ENCODE measurements at regions not wholly inside any gene's neighbourhood (a gene's known extent, or its start where the extent isn't known, plus 50 kb on each side); places are given as distances from the start of the nearest gene placed in this dataset.

DNA sequence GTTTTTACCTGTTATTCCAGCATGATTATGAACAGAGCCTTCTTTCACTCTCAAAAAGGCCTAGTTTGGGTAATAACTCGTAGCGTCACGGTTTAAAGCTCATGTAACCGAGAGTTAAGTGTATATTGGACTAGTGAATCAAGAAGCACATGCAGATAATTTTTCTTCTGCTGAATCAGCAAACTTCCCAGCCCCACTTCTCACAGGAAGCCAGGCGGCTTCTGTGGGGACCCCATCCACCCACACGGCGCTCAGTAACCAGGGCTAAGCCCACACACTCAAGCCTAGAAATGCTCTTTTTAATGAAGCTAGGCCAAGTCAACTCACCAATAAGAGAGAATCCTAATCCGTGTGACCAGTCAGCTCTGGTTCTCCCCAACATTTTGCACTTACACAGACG lies 191.2 kb upstream of the MGMT start:
- CTCF ChIA-PET: no interaction called here
- TF ChIP-seq, protein P1, sequence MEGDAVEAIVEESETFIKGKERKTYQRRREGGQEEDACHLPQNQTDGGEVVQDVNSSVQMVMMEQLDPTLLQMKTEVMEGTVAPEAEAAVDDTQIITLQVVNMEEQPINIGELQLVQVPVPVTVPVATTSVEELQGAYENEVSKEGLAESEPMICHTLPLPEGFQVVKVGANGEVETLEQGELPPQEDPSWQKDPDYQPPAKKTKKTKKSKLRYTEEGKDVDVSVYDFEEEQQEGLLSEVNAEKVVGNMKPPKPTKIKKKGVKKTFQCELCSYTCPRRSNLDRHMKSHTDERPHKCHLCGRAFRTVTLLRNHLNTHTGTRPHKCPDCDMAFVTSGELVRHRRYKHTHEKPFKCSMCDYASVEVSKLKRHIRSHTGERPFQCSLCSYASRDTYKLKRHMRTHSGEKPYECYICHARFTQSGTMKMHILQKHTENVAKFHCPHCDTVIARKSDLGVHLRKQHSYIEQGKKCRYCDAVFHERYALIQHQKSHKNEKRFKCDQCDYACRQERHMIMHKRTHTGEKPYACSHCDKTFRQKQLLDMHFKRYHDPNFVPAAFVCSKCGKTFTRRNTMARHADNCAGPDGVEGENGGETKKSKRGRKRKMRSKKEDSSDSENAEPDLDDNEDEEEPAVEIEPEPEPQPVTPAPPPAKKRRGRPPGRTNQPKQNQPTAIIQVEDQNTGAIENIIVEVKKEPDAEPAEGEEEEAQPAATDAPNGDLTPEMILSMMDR (IDR thresholded peaks at IDR 0.05): no peak
- intact Hi-C loops (cut with micrococcal nuclease): no loop called here
- Mint-ChIP-seq H3K27me3 (peaks cover 2% of the 10 kb centered on the region), H3K4me3 (no peak overlapping the region), H3K4me1 (no peaks in the 10 kb centered on the region), H3K27ac (no peak overlapping the region), H3K36me3 (ENCODE audit: low read depth) (no peaks in the 10 kb centered on the region), H3K9me3 (no peaks in the 10 kb centered on the region)
- no peak for ATAC-seq (ENCODE audit: low read depth)
- POLR2A ChIA-PET: no interaction called here
- DNase-seq: no peak

DNA sequence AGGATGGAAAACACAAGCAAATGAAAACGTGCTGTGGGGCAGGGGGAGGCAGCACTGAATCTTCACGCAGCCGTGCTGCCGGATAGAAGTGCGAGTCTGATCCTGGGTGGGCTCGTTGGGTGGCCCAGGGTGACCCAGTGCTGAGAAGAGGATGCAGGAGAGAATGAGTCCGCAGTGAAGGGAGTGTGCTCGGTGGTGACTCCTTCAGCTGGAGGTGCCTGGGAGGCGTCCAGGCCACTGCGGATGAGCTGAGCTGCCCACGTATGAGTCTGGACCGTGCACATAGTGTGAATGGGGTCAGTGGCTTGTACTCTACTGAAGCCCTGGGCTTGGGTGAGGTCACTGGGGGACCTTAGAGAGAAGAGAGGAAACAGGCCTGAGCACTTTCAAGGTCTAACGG lies 190.0 kb upstream of the MGMT start:
- TF ChIP-seq, protein P1 (IDR thresholded peaks at IDR 0.05): no peak
- Mint-ChIP-seq H3K4me1 (no peaks in the 10 kb centered on the region), H3K36me3 (ENCODE audit: low read depth) (no peaks in the 10 kb centered on the region), H3K9me3 (peaks cover 6% of the 10 kb centered on the region), H3K4me3 (no peak overlapping the region), H3K27ac (no peak overlapping the region), H3K27me3 (peaks cover 7% of the 10 kb centered on the region)
- ATAC-seq (ENCODE audit: low read depth): no peak
- POLR2A ChIA-PET: no interaction called here
- intact Hi-C loops (cut with micrococcal nuclease): no loop called here
- CTCF ChIA-PET: no interaction called here
- no peak for DNase-seq

DNA sequence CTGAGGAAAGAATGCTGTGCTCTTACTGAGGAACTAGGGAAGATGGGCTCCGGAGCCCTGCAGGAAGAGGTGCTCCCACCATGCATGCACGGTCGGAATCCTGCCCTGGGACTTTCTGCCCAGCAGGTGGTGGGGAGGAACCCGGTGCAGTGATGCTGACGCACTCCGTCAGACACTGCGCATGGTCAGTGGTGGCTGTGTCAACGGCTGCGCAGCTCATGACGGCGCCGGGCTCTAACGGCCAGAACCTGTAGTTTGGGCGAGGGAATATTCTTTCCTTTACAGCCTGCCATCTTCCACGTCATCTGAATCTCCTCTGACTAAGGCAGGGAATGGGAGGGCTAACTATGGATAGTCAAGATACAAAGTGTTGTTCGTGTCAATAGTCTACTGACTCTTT lies 189.2 kb upstream of the MGMT start:
- DNase-seq (no peak), ATAC-seq (ENCODE audit: low read depth) (no peak)
- POLR2A ChIA-PET: no interaction called here
- H3K4me1 Mint-ChIP-seq: no peaks in the 10 kb centered on the region
- H3K27ac Mint-ChIP-seq: no peak overlapping the region
- intact Hi-C loops (cut with micrococcal nuclease): no loop called here
- H3K36me3 Mint-ChIP-seq (ENCODE audit: low read depth): no peaks in the 10 kb centered on the region
- no peak overlapping the region for H3K4me3 Mint-ChIP-seq
- peaks cover 6% of the 10 kb centered on the region for H3K9me3 Mint-ChIP-seq
- TF ChIP-seq, protein P1 (IDR thresholded peaks at IDR 0.05): no peak
- CTCF ChIA-PET: no interaction called here
- H3K27me3 Mint-ChIP-seq: peaks cover 7% of the 10 kb centered on the region

DNA sequence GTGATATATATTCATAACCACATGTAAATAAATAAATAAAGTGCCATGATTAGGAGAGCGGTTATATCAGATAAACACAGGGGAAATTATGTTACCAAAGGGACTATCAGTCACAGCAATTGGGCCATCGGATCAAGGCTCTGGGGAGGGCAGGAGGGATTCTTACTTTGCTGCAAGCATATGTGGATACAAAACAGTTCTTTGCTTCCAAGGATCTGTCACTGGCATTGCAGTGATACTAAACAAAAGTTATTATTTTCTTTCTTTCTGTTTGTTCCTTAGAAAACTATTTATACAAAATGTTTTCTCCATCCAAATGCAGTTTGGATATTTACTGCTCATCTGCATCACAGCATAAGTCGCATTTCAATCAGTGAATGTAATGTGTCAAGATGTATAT lies 188.4 kb upstream of the MGMT start:
- Mint-ChIP-seq H3K9me3 (peaks cover 6% of the 10 kb centered on the region), H3K4me1 (no peaks in the 10 kb centered on the region), H3K36me3 (ENCODE audit: low read depth) (no peaks in the 10 kb centered on the region), H3K4me3 (no peak overlapping the region), H3K27me3 (peaks cover 7% of the 10 kb centered on the region), H3K27ac (no peak overlapping the region)
- POLR2A ChIA-PET: no interaction called here
- intact Hi-C loops (cut with micrococcal nuclease): no loop called here
- DNase-seq (no peak), ATAC-seq (ENCODE audit: low read depth) (no peak)
- CTCF ChIA-PET: no interaction called here
- TF ChIP-seq, protein P1 (IDR thresholded peaks at IDR 0.05): no peak

DNA sequence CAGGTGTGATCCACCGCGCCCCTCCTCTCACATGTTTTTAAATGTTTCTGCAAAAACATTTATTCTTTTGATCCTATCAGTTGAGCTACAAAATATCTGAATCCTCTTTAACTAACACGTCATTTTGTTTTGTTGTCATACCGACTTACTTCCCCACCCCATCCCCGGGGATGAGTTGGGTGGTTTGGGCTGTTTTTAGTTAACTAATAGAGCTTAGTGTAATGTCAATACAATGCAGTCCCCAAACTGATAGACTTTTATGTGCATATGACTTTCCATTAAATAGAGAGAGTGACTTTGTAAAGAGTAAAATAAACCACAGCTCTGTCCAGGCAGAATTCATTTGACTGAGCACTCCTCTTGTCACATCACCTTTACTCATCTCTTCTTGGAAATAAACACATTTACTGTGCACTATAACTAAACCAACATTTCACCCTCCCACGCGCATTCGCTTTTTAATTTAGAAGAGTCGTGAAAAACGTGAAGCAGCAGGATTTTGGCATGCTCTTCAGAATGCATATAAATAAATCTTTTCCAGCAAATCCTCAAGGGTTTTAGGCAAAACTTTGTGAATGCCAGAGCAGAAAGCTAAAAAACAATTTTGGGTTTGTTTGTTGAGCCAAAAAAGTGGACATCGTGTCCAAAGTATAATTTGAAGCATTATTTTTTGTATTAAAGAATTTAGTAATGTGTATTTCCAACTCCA lies 187.4 kb upstream of the MGMT start:
- CTCF ChIA-PET: no interaction called here
- DNase-seq: no peak
- TF ChIP-seq, protein P1 (IDR thresholded peaks at IDR 0.05): no peak

More for the DNA sequence above, 187.4 kb upstream of the MGMT start:
- peaks cover 6% of the 10 kb centered on the region for H3K9me3 Mint-ChIP-seq
- intact Hi-C loops (cut with micrococcal nuclease): no loop called here
- no peak for ATAC-seq (ENCODE audit: low read depth)
- H3K27ac Mint-ChIP-seq: no peak overlapping the region
- peaks cover 7% of the 10 kb centered on the region for H3K27me3 Mint-ChIP-seq
- POLR2A ChIA-PET: no interaction called here
- H3K36me3 Mint-ChIP-seq (ENCODE audit: low read depth): no peaks in the 10 kb centered on the region
- H3K4me3 Mint-ChIP-seq: no peak overlapping the region
- H3K4me1 Mint-ChIP-seq: no peaks in the 10 kb centered on the region
